Transverse colon (tissue), 4 donors: ENCODE measurements at regions not wholly inside any gene's neighbourhood (a gene's known extent, or its start where the extent isn't known, plus 50 kb on each side); places are given as distances from the start of the nearest gene placed in this dataset.
A peak's percentile ranks its signal among the peaks of the same experiment; 100 is the strongest.

ENCODE experiments used
- DNase-seq: peaks from one replicate; pipeline ENCODE4 v3.0.0-alpha.2; 2019
- H3K27ac ChIP-seq, 4 donors: fragments of 200-600 bp; sonication (generic); 2 replicates each; pipeline ENCODE4 v1.5.1; 2016 to 2018; ENCODE audit warnings: inconsistent platforms in 4 of 4
- H3K27me3 ChIP-seq: fragments of 200-600 bp; sonication (generic); 2 replicates; pipeline ENCODE4 v1.5.1; 2017; ENCODE audit warnings: inconsistent platforms
- H3K36me3 ChIP-seq, 4 donors: fragments of 200-600 bp; sonication (generic); 2 replicates each; pipeline ENCODE4 v1.5.1; 2017 to 2019; ENCODE audit warnings: inconsistent platforms in 4 of 4
- H3K4me1 ChIP-seq, 4 donors: fragments of 200-600 bp; sonication (generic); 2 replicates each; pipeline ENCODE4 v1.5.1; 2017 to 2020; ENCODE audit warnings: inconsistent platforms in 4 of 4
- H3K4me3 ChIP-seq, 4 donors: fragments of 200-600 bp; sonication (generic); 1 replicate in 1 of 4; 2 replicates in 3 of 4; pipeline versions ENCODE4 v1.5.1 to v1.6.1; 2017 to 2019; ENCODE audit warnings: inconsistent platforms in 4 of 4
- H3K9me3 ChIP-seq, 2 donors: fragments of 200-600 bp; sonication (generic); 2 replicates each; pipeline ENCODE4 v1.5.1; 2017 to 2019; ENCODE audit warnings: inconsistent platforms in 2 of 2
- EP300 ChIP-seq: sonication (generic); formaldehyde crosslinking; IDR thresholded peaks from one replicate; pipeline ENCODE4 v1.6.1; 2017; ENCODE audit warnings: antibody characterized with exemption, low read depth
- POLR2A ChIP-seq: fragments of 450-650 bp; IDR thresholded peaks from one replicate; pipeline ENCODE4 v1.6.1; 2016; ENCODE audit warnings: antibody characterized with exemption, mild to moderate bottlenecking, moderate library complexity
- POLR2AphosphoS5 ChIP-seq, 3 donors: sonication (generic); formaldehyde crosslinking; IDR thresholded peaks; one replicate each; pipeline ENCODE4 v1.6.1; 2016; ENCODE audit warnings: antibody characterized with exemption in 3 of 3
- WGBS, 2 donors: methylation state at CpG; one replicate each; pipeline ENCODE4 v1.1.5; 2018; ENCODE audit warnings: low coverage in 1 of 2; 5-methylcytosine and 5-hydroxymethylcytosine counted together
- in situ Hi-C, 4 donors: fragments of 200-750 bp; cut with MboI; loops; one replicate each; pipeline versions ENCODE4 v1.15.0 to v1.15.1; 2017; ENCODE audit warnings: low sequenced_read_pairs in 3 of 4, low pct_ligation_motif_present in 1 of 4, low pct_unique_long_range_greater_than_20kb in 1 of 4
- intact Hi-C: fragments of 100-400 bp; cut with DNase I; formaldehyde crosslinking; loops from one replicate; pipeline ENCODE4 v1.15.1; 2023; ENCODE audit warnings: low total_unique reads
- TF ChIP-seq, protein P1 (sequence below), 5 experiments: fragments of 200-600 bp in 3 of 5; fragments of 450-650 bp in 2 of 5; sonication (generic) in 3 of 5; IDR thresholded peaks; 1 replicate in 2 of 5; 2 replicates in 3 of 5; pipeline ENCODE4 v1.5.1; 2016 to 2017; ENCODE audit warnings: antibody characterized with exemption in 5 of 5, inconsistent platforms in 3 of 5, mild to moderate bottlenecking in 2 of 5, moderate library complexity in 1 of 5

DNA sequence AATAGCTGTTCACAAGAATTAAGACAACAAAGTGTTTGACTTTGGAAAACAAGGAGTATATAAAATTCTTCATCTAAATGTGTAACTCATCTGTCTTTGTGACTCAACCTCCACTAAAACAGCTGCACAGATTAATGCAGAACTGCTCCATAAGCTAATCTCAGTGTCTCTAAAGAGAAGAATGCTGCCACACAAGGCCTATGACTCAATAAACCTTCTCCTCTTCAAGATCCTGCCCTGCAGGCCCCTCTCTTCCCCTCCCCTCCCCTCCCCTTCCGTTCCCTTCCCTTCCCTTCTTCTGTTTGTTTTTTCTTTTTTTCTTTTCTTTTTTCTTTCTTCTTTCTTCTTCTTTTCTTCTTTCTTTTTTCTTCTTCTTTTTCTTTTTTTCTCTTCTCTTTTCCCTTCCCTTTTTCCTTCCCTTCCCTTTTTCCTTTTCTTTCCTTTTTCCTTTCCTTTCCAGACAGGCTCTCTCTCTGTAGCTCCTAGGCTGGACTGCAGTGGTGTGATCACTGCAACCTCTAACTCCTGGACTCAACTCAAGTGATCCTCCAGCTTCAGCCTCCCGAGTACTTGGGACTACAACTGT is 1052.8 kb downstream of the BRINP3 start:
- intact Hi-C loops, result no loop called here
- Histone ChIP-seq H3K36me3 (no peaks in the 10 kb centered on the region), H3K4me3 (no peak overlapping the region), H3K4me1 (no peaks in the 10 kb centered on the region), H3K9me3 (no peaks in the 10 kb centered on the region), H3K27ac (no peak overlapping the region), H3K27me3 (no peaks in the 10 kb centered on the region)
- DNase-seq, result no peak
- 73 to 90% methylated on average over 2 of the region's 2 CpGs for WGBS, 2 donors
- no peak for TF ChIP-seq POLR2AphosphoS5 (IDR thresholded peaks at IDR 0.05)
- TF ChIP-seq, protein P1, sequence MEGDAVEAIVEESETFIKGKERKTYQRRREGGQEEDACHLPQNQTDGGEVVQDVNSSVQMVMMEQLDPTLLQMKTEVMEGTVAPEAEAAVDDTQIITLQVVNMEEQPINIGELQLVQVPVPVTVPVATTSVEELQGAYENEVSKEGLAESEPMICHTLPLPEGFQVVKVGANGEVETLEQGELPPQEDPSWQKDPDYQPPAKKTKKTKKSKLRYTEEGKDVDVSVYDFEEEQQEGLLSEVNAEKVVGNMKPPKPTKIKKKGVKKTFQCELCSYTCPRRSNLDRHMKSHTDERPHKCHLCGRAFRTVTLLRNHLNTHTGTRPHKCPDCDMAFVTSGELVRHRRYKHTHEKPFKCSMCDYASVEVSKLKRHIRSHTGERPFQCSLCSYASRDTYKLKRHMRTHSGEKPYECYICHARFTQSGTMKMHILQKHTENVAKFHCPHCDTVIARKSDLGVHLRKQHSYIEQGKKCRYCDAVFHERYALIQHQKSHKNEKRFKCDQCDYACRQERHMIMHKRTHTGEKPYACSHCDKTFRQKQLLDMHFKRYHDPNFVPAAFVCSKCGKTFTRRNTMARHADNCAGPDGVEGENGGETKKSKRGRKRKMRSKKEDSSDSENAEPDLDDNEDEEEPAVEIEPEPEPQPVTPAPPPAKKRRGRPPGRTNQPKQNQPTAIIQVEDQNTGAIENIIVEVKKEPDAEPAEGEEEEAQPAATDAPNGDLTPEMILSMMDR (IDR thresholded peaks at IDR 0.05), result no peak
- no peak for TF ChIP-seq EP300
- TF ChIP-seq POLR2A, result no peak
- in situ Hi-C loops, result no loop called here

DNA sequence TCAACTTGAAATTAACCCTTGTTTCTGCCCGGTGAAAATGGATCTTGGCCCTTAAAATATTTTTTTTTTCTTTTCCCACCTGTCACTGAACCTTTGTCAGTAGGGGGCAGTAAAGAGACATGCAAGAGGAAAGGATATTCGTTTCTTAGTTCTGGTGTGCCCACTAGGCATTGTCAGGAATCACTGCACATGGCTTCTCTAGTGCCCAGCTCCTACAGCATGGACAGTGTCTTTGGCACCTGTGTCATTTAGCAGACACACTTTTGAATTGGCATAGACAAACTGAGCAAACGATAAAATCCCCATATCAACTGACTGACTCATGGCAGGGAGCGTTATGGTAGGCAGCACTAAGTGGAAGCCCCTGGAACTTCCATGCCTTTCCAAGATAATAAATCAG is 1048.1 kb downstream of the BRINP3 start:
- Histone ChIP-seq H3K4me1 (no peaks in the 10 kb centered on the region), H3K4me3 (no peak overlapping the region), H3K9me3 (no peaks in the 10 kb centered on the region), H3K27me3 (no peaks in the 10 kb centered on the region), H3K27ac (no peak overlapping the region), H3K36me3 (no peaks in the 10 kb centered on the region)
- in situ Hi-C loops (no loop called here), intact Hi-C loops (no loop called here)
- 64 to 69% methylated on average over 4 of the region's 4 CpGs for WGBS, 2 donors
- DNase-seq, result no peak
- TF ChIP-seq, protein P1 (IDR thresholded peaks at IDR 0.05), result peak; percentile 24 to 48 (median 27)
- TF ChIP-seq EP300, result no peak

DNA sequence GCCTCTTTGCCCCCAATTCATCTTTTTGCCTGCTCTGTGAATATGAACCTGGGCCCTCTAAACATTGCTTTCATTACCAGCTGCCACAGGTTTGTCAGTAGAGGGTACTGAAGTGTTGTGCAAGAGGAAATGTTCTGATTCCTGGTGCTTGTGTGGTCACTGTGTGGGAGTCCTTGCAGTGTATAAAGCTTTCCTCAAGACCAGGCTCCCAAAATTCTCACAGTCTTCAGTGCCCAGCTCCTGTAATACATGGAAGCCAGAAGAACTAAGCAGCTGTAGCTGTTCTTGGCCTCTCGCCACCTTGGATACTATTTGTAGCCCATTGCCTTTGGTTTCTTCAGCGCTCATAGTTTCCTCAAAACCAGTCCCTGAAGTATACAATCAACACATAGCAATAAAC is 1046.2 kb downstream of the BRINP3 start:
- H3K27me3 ChIP-seq, result no peaks in the 10 kb centered on the region
- intact Hi-C loops, result no loop called here
- no peak for DNase-seq
- no peak overlapping the region for H3K27ac ChIP-seq
- H3K36me3 ChIP-seq, result no peaks in the 10 kb centered on the region
- in situ Hi-C loops, result no loop called here
- H3K9me3 ChIP-seq, result no peaks in the 10 kb centered on the region
- TF ChIP-seq POLR2A, result no peak
- TF ChIP-seq, protein P1 (IDR thresholded peaks at IDR 0.05), result no peak
- TF ChIP-seq EP300, result no peak
- no peak for TF ChIP-seq POLR2AphosphoS5 (IDR thresholded peaks at IDR 0.05)
- H3K4me3 ChIP-seq, result no peak overlapping the region
- no peaks in the 10 kb centered on the region for H3K4me1 ChIP-seq
- WGBS, 2 donors, result 88 to 92% methylated on average over 2 of the region's 2 CpGs

DNA sequence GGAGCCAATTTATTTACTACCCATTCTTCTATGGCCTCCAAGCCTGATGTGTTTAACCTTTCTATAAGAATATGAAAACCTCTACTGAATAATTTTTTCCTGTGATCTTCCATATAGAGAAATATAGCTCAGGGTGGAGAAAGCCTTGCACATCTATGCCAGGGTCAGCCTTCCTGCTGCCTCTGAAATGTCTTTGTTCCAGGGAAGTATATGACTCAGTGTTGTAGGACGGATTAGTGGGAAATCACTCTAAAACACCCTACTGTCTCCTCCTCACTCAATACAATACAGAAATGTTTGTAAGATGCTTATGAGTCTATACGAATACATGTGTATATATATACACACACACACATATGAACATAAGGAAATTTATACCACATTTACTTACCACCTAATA is 1044.9 kb downstream of the BRINP3 start:
- 69 to 85% methylated on average over 2 of the region's 2 CpGs for WGBS, 2 donors
- H3K27ac ChIP-seq, result no peak overlapping the region
- H3K4me1 ChIP-seq, result no peaks in the 10 kb centered on the region
- no peaks in the 10 kb centered on the region for H3K27me3 ChIP-seq
- H3K36me3 ChIP-seq, result no peaks in the 10 kb centered on the region
- no peak for DNase-seq
- no peaks in the 10 kb centered on the region for H3K9me3 ChIP-seq
- in situ Hi-C loops (no loop called here), intact Hi-C loops (no loop called here)
- TF ChIP-seq POLR2AphosphoS5 (IDR thresholded peaks at IDR 0.05) (no peak), EP300 (no peak), POLR2A (no peak)
- TF ChIP-seq, protein P1 (IDR thresholded peaks at IDR 0.05), result no peak
- no peak overlapping the region for H3K4me3 ChIP-seq
